Mesothelial cell of epicardium (in vitro differentiated cells): ENCODE measurements at regions not wholly inside any gene's neighbourhood (a gene's known extent, or its start where the extent isn't known, plus 50 kb on each side); places are given as distances from the start of the nearest gene placed in this dataset.
"Not testable (repeated sequence)": the region's sequence is repeated elsewhere in the genome, so short reads cannot be mapped to it uniquely, and the experiment has no call there.

ENCODE experiments used
- DNase-seq, 2 experiments: peaks; one replicate each; pipeline ENCODE4 v3.0.0; 2021; ENCODE audit warnings: low spot score in 2 of 2; ENCODE audit not compliant: unreplicated experiment in 2 of 2
- H3K27ac Mint-ChIP-seq: 2 replicates; pipeline ENCODE4 v1.8.0; 2021; ENCODE audit warnings: mixed read lengths
- H3K27me3 Mint-ChIP-seq: 2 replicates; pipeline ENCODE4 v1.8.0; 2021; ENCODE audit warnings: low read depth, mixed read lengths
- H3K36me3 Mint-ChIP-seq: 2 replicates; pipeline ENCODE4 v1.8.0; 2021; ENCODE audit warnings: mixed read lengths
- H3K4me1 Mint-ChIP-seq: 2 replicates; pipeline ENCODE4 v1.8.0; 2021; ENCODE audit warnings: mixed read lengths
- H3K4me3 Mint-ChIP-seq: 2 replicates; pipeline ENCODE4 v1.8.0; 2021; ENCODE audit warnings: mild to moderate bottlenecking, moderate library complexity, mixed read lengths
- H3K9me3 Mint-ChIP-seq: 2 replicates; pipeline ENCODE4 v1.8.0; 2021; ENCODE audit warnings: mixed read lengths

DNA sequence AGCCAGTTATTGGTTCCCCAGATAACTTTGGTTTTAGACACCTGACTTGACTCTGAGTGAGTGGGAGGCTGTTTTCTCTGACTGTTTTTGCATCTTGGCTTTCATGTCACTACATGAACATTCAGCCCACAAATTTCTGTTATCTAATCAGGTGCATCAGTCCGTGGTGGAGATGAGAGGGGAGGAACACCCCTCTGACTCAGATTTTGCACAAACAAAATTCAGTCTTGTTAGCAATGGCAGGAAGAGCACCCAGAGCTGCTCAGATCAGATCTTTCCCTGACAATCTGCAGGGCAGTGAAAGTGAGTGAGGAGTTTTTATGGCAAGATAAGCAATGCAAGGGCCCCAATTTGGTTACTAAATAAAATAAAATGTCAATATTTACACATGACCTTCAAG lies 307.2 kb upstream of the NOTCH2NLA start:
- H3K4me3 Mint-ChIP-seq, H3K36me3 Mint-ChIP-seq, H3K27ac Mint-ChIP-seq, H3K4me1 Mint-ChIP-seq, H3K27me3 Mint-ChIP-seq, DNase-seq, H3K9me3 Mint-ChIP-seq: not testable (repeated sequence)

DNA sequence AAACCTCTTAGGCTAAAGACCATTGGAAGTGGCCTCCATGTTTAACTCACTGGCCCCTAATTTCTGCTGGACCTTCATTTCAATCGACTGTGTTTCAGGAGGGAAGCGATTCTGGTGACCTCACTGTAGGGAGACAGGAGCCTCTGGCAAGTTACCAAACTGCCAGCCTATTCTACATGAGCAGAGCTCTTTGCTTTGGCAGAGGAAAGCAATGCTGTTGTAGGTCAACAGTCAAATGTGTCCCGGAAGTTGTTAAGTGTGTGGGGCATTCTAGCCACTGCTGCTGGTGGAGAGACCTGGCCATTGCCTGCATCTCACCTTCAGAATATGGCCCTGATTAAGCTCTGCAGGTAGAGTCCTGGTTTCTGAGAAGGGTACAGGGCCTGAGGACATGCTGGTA lies 306.8 kb upstream of the NOTCH2NLA start:
- H3K27me3 Mint-ChIP-seq, H3K4me3 Mint-ChIP-seq, DNase-seq: not testable (repeated sequence)

GRCh38 chr1:146530958-146531357 lies 302.1 kb upstream of the NOTCH2NLA start:
- not testable (repeated sequence) for H3K36me3 Mint-ChIP-seq, H3K4me1 Mint-ChIP-seq, H3K27me3 Mint-ChIP-seq, H3K9me3 Mint-ChIP-seq, DNase-seq, H3K27ac Mint-ChIP-seq, H3K4me3 Mint-ChIP-seq

More for the DNA sequence above, 306.8 kb upstream of the NOTCH2NLA start:
- H3K27ac Mint-ChIP-seq, H3K9me3 Mint-ChIP-seq, H3K36me3 Mint-ChIP-seq, H3K4me1 Mint-ChIP-seq: not testable (repeated sequence)

DNA sequence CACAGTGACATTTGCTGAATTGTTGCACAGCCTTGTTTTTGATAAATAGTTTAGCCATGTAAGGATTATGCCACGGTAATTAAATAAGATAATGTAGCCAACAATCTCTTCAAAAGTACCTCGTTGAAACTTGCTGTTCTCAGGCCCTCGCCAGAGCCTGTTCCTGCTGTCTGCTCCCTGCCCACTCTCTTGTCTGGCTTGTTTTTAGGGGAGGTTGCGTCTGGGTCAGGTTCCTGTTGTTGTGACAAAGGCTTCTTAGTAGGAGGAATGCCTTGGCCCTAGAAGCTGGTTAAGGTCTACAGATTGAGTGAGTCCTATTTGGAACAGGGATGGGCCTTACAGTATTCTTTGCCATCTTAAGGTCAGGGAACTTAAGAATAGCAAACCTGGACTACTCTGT lies 294.0 kb upstream of the NOTCH2NLA start:
- H3K4me3 Mint-ChIP-seq, H3K36me3 Mint-ChIP-seq, H3K4me1 Mint-ChIP-seq, DNase-seq, H3K9me3 Mint-ChIP-seq, H3K27me3 Mint-ChIP-seq, H3K27ac Mint-ChIP-seq: not testable (repeated sequence)

- H3K27me3 Mint-ChIP-seq, H3K4me1 Mint-ChIP-seq, H3K4me3 Mint-ChIP-seq, H3K27ac Mint-ChIP-seq, H3K9me3 Mint-ChIP-seq, H3K36me3 Mint-ChIP-seq, DNase-seq: not testable (repeated sequence)
Measured at GRCh38 chr1:146522345-146522744, 293.5 kb upstream of the NOTCH2NLA start.

DNA sequence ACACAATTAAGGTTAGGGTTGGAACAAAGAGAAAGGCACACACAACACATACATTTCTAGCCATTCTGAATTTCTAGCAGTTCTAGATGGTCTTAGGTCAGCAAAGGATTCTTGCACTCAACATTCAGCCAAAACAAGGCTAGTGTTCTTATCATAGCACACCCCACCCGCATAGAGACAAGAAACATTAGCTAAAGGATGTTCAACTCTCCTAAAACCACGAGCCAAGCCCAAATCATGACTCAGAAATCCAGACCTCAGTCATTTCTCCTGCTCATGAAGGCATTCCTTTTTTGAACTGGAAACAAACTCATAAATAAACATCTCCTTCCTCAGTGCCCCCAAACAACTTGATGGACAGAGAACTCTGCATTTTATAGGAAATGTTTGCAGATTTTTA lies 293.0 kb upstream of the NOTCH2NLA start:
- not testable (repeated sequence) for H3K4me3 Mint-ChIP-seq, H3K4me1 Mint-ChIP-seq, H3K27ac Mint-ChIP-seq, H3K9me3 Mint-ChIP-seq, DNase-seq, H3K27me3 Mint-ChIP-seq, H3K36me3 Mint-ChIP-seq

- not testable (repeated sequence) for DNase-seq, H3K27me3 Mint-ChIP-seq, H3K4me3 Mint-ChIP-seq, H3K27ac Mint-ChIP-seq, H3K36me3 Mint-ChIP-seq, H3K9me3 Mint-ChIP-seq, H3K4me1 Mint-ChIP-seq
Measured at GRCh38 chr1:146513754-146514153, 284.9 kb upstream of the NOTCH2NLA start.

- not testable (repeated sequence) for H3K36me3 Mint-ChIP-seq
Measured at GRCh38 chr1:146511047-146511777, 282.4 kb upstream of the NOTCH2NLA start.

DNA sequence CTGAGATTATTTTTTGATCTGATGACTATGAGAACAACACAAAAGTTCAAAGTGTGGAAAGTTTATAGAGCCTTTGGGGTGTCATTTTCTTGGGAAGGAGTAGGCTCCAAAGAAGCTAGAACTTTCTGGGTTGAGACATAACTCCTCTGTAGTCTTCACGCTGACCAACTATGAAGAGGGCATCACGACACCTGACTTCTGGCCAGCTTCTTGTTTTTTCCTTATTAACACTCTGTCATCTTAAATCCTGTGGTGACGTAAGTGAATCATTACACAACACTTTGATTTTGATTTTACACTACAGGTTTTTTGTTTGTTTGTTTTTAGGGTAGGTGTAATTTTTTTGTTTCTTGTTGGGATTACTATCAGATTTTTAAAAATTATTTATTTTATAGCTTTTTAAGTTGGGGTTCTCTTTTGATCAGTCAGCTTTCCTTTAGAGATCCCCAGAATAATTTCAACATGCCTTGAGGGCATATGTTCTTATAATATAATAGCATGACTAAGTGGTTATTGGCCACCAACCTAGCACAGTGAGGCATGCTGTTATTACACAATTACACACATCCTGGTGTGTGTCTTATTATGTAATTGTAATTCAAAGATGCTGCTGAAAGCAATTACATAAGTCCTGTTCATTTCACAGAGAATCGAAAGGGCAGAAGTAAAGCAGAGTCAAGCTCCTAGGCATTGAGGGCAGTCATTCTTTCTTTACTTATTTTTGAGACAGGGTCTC lies 281.6 kb upstream of the NOTCH2NLA start:
- H3K27ac Mint-ChIP-seq, H3K27me3 Mint-ChIP-seq, H3K36me3 Mint-ChIP-seq, H3K4me3 Mint-ChIP-seq, H3K9me3 Mint-ChIP-seq, H3K4me1 Mint-ChIP-seq, DNase-seq: not testable (repeated sequence)

More at GRCh38 chr1:146511047-146511777, 282.4 kb upstream of the NOTCH2NLA start:
- H3K27me3 Mint-ChIP-seq, H3K4me1 Mint-ChIP-seq, H3K4me3 Mint-ChIP-seq, DNase-seq, H3K27ac Mint-ChIP-seq, H3K9me3 Mint-ChIP-seq: not testable (repeated sequence)

GRCh38 chr1:146504121-146504520 lies 275.3 kb upstream of the NOTCH2NLA start:
- H3K27me3 Mint-ChIP-seq, H3K27ac Mint-ChIP-seq, H3K9me3 Mint-ChIP-seq, H3K36me3 Mint-ChIP-seq, DNase-seq, H3K4me1 Mint-ChIP-seq, H3K4me3 Mint-ChIP-seq: not testable (repeated sequence)

DNA sequence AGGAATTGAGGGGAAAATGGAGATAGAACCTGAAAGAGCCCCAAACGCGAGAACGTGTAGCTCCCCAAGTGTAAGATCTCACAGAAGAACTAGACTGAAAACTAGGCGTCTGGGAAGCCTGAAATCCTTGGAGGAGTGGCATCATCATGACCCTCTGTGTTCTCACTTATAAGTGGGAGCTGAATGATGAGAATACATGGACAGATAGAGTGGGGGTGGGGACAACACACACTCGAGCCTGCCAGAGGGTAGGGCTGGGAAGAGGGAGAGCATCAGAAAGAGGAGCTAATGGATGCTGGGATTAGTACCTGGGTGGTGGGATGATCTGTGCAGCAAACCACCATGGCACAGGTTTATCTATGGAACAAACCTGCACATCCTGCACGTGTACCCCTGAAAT lies 258.7 kb upstream of the NOTCH2NLA start:
- not testable (repeated sequence) for H3K9me3 Mint-ChIP-seq, H3K4me1 Mint-ChIP-seq, DNase-seq, H3K27me3 Mint-ChIP-seq, H3K4me3 Mint-ChIP-seq, H3K36me3 Mint-ChIP-seq, H3K27ac Mint-ChIP-seq

- not testable (repeated sequence) for H3K27me3 Mint-ChIP-seq, H3K4me3 Mint-ChIP-seq, H3K27ac Mint-ChIP-seq, DNase-seq, H3K4me1 Mint-ChIP-seq, H3K36me3 Mint-ChIP-seq, H3K9me3 Mint-ChIP-seq
Measured at GRCh38 chr1:146487155-146487554, 258.3 kb upstream of the NOTCH2NLA start.

DNA sequence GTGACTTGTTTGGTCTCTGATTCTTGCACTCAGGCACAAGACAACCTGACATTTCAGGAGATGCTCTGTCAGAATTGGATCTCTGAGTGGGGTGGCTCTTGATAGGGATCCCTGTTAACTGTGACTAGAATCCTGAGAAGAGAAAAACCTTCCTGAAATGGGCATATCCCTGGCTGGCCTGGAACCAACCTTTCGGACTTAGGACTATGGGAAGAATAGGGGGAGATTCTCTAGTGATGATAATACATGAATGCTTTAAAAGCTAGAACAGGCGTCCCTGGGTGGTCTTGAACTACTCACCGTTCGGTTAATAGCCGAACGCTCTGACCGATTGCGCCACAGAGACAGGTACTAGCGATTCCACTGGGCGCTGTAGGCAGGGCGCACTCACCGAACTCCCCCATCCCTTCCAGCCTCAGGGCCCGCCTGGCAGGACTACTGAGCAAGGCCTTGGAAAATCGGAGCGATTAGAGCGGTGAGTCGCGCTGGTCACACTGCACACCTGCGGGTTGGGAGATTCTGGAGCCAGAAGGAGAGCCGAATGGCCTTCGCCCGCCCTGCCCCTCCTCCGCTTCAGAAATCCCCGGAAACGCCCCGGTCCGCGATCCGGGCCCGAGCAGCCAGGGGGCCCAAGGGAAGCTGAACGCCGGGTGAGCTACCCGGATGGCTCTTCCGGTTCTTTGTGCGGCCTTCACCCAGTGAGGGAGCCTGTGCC lies 257.6 kb upstream of the NOTCH2NLA start:
- H3K4me3 Mint-ChIP-seq, H3K27ac Mint-ChIP-seq, H3K9me3 Mint-ChIP-seq, H3K4me1 Mint-ChIP-seq, H3K36me3 Mint-ChIP-seq, H3K27me3 Mint-ChIP-seq, DNase-seq: not testable (repeated sequence)

GRCh38 chr1:146484195-146484594 lies 255.4 kb upstream of the NOTCH2NLA start:
- H3K4me1 Mint-ChIP-seq, H3K27me3 Mint-ChIP-seq, H3K27ac Mint-ChIP-seq, DNase-seq, H3K36me3 Mint-ChIP-seq, H3K4me3 Mint-ChIP-seq, H3K9me3 Mint-ChIP-seq: not testable (repeated sequence)
